ENCODE measurements at regions not wholly inside any gene's neighbourhood (a gene's known extent, or its start where the extent isn't known, plus 50 kb on each side); places are given as distances from the start of the nearest gene placed in this dataset.
"Not testable (repeated sequence)": the region's sequence is repeated elsewhere in the genome, so short reads cannot be mapped to it uniquely, and the experiment has no call there.

GRCh38 chr15:99455789-99456160 lies 110.0 kb upstream of the MEF2A start:
- no peak for DNase-seq (ENCODE audit: low spot score)

- DNase-seq (ENCODE audit: low spot score): no peak
Measured at GRCh38 chr15:99464137-99464536, 101.6 kb upstream of the MEF2A start.

- no peak for DNase-seq (ENCODE audit: low spot score)
Measured at GRCh38 chr15:99466701-99467337, 99.0 kb upstream of the MEF2A start.

- DNase-seq (ENCODE audit: low spot score): no peak
Measured at GRCh38 chr15:99467338-99467720, 98.5 kb upstream of the MEF2A start.

- DNase-seq (ENCODE audit: low spot score): no peak
Measured at GRCh38 chr15:99467853-99468464, 97.8 kb upstream of the MEF2A start.

- not testable (repeated sequence) for DNase-seq (ENCODE audit: low spot score)
Measured at GRCh38 chr15:99470204-99470603, 95.6 kb upstream of the MEF2A start.

GRCh38 chr15:99472416-99473145 lies 93.2 kb upstream of the MEF2A start:
- DNase-seq (ENCODE audit: low spot score): no peak

- no peak for DNase-seq (ENCODE audit: low spot score)
Measured at GRCh38 chr15:99473981-99474906, 91.5 kb upstream of the MEF2A start.

GRCh38 chr15:99474909-99475753 lies 90.7 kb upstream of the MEF2A start:
- DNase-seq (ENCODE audit: low spot score): no peak

- peak; percentile 27 for DNase-seq (ENCODE audit: low spot score)
Measured at GRCh38 chr15:99475754-99476412, 89.9 kb upstream of the MEF2A start.

GRCh38 chr15:99476413-99477222 lies 89.2 kb upstream of the MEF2A start:
- peak; percentile 82 for DNase-seq (ENCODE audit: low spot score)

GRCh38 chr15:99477791-99478471 lies 87.9 kb upstream of the MEF2A start:
- no peak for DNase-seq (ENCODE audit: low spot score)

GRCh38 chr15:99478977-99479376 lies 86.8 kb upstream of the MEF2A start:
- DNase-seq (ENCODE audit: low spot score): no peak

GRCh38 chr15:99480016-99480810 lies 85.6 kb upstream of the MEF2A start:
- no peak for DNase-seq (ENCODE audit: low spot score)

- DNase-seq (ENCODE audit: low spot score): no peak
Measured at GRCh38 chr15:99481113-99481950, 84.5 kb upstream of the MEF2A start.

GRCh38 chr15:99481951-99482230 lies 83.9 kb upstream of the MEF2A start:
- DNase-seq (ENCODE audit: low spot score): no peak

GRCh38 chr15:99482993-99483392 lies 82.8 kb upstream of the MEF2A start:
- no peak for DNase-seq (ENCODE audit: low spot score)
